Smooth muscle cell of the brain vasculature (primary cell): ENCODE measurements at regions not wholly inside any gene's neighbourhood (a gene's known extent, or its start where the extent isn't known, plus 50 kb on each side); places are given as distances from the start of the nearest gene placed in this dataset.

Experiments used
- DNase-seq: peaks from one replicate; pipeline ENCODE4 v3.0.0-alpha.2; 2012; ENCODE audit warnings: low read depth, low spot score

DNA sequence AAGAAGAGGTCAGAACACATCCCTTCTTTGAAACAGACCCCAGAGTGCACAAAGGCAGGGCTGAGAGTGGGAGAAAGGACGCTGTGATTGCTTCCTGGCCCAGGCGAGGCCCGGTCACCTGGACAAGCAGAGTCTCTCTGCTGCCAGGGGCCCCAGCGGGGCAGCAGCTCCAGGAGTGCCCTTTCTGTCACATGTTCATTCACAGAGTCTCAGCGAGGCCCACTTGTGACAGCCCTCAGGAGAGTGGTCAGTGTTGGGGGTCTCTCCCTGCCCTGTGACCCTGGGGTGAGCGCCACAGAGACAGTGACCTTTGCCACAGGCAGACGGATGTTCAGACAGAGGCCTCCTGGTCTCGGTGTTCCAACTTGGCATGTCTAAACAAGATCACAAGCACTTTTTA, 130.2 kb upstream of the IRX4 start:
- DNase-seq, result no peak

DNA sequence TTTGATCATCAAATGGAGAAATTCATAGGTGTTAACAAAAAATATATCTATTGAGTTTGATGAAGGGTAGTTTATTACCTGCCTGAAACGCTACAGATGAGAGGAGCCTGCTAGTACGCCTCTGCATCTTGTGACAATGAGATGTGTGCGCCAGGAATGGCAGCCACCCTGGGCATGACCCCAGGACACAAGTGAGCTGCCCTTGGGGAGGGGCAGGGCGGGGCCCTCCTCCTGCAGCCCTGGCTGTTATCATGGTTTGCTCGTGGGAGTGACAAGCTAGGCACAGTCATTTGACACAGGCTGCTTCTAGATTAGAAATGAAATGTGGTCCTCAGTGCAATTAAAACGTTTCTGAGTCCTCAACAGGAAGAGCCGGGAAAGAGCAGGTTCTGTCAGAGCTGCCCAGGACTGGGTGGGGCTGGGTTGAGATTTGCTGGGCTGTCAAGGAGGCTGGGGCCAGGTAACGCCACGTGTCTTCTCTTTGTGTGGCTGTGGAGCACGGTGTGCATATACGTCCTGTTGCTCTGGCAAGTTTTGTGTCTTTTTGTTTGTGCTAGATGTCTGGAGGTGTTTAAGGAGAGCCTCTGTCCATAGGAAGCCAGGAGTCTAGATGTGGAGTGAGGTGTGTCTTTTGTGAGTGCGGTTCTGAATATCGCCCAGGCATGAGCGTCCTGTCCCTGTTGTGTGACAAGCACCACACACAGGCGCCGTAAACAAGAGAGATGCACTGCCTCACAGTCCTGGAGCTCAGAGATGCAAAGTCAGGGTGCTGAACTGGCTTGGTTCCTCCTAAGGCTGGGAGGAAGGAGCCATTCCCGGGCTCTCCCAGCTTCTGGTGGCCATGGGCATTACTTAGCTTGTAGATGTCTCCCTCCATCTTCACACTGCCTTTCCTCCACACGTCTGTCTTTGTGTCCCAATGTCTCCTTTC, 129.0 kb upstream of the IRX4 start:
- no peak for DNase-seq

DNA sequence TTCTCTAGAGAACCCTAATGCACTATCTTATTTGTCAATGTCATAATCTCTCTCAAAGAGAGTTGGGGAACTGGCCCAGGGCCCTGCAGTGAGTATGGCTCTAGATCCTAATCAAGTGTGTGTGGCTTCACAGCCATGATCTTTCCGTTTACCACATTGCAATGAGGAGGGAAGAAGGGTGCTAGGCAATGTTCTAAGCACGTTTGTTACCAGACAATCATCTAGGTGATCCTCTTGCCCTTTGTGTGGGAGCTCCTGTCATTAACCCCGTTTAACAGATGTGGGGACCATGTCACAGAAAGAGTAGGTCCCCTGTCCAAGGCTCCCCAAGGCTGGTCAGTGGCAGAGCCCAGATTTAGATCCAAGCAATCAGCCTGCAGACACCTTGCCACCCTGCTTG, 128.2 kb upstream of the IRX4 start:
- DNase-seq, result no peak

DNA sequence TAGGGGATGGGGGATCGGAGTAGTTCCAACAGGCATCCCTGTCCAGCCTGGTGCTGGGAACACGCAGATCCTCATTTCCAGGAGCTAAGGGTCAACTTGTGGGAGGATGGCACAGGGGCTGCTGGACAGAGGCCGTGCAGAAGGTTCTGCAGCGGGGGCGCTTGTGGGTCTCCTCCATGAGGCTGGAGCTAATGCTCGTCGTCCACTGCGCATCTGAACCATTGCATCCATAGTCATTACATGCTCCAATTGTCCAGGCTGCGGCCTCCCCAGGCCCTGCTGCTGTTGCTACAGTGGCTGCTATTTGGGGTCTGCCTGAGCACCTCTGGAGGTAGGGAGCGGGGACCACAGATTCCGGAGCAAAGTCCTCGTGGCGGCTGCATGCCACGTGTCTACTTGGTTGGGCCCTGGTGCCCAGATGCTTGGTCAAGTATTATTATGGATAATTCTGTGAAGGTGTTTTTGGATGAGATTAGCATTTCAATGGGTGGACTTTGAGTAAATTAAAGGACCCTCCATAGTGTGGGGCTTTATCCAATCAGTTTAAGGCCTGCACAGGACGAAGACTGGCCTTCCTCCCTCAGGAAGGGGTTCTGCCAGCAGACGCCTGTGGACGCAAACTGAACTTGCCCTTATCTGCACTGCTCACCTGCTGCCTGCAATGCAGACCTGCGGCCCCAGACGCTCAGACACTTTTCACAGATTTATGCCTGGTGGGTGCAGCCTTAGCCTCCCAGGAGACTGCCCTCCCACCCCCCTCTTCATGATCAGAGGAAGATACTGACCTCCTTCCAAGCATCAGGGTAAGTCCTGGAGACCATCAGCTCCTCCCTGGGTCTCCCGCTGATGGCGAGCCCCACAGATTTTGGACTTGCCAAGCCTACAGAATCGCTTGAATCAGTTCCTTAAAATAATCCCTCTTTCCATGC, 127.5 kb upstream of the IRX4 start:
- DNase-seq, result no peak

DNA sequence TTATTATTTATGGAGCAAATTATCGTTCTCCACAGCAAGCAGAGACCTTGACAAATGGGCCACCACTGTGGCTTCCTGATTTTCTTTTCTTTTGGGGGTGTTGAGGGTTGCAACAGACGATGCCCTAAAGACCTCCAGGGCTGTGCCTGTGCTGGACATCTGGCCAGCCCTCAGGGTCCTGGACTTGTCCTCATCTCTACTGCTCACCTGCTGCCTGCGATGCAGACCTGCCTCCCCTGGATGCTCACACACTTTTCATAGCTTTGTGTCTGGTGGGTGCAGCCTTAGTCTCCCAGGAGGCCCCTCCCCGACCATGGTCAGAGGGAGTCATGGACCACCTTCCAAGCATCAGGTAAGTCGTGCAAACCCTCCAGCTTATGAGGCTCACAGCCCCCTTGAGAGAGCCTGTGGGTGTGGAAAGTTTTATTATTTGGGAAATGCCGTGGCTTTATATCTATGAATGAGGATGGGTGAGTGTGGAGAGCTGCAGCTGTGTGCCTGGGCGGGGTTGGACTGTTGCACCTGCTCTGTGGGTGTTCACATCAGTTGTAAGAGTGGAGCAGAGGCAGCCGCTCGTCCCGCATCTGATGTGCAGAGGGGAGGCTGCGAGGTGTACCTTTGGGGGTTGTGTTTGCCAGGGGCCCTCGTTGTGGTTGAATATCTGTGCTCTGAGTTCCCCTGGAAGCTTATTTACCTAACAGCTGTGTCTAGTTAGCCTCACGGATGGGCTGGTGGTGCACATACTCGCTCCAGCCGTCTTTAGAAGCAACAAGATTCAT, 126.3 kb upstream of the IRX4 start:
- no peak for DNase-seq

DNA sequence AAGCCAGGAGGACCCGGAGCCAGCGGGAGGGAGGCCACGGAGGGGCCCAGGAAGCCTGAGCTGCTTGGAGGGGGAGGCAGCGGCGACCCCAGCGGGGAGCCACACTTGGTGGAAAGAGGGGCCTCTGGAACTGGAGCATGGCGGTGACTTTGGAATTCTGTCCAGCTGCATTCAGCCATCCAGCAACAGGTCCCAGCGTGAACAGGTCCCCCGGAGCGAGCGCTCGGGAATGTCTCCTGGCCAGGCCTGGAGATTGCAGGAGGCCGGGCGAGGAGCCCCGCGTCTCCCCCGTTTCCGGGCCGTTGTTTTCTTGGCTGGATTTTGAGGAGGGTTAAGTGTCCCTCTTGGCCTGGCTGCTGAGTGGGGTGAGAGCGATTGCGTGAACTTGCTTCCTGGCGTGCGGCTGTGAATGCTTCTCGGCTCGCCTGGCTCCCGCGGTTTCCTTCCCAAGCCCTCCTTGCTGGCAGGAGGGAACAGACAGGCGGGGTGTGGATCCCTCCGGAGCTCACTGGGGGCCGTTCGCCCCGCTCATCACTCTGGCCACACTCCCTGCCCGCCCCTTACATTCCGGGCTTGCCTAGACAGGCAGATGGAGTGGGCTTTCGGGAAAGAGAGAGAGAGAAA, 125.3 kb upstream of the IRX4 start:
- DNase-seq, result no peak

DNA sequence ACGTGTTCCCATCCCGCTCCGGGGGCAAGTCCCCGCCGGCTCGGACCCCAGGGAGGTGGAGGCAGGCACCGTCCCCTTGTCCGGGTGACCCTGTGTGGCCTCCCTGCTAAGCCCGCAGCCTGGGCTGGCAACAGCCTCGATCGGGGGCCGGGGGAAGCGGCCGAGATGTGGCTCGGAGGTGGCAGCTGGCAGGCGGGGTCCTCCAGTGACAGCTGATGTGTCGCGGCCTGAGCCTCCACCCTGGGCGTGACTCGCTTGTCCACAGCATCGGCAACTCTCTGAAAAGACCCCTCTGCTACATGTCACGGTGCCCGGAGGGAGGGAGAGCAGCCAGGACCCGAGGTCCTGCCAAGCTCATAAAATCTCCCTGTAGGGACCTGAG, 124.8 kb upstream of the IRX4 start:
- DNase-seq, result no peak

GRCh38 chr5:2006971-2007291, 124.2 kb upstream of the IRX4 start:
- no peak for DNase-seq

DNA sequence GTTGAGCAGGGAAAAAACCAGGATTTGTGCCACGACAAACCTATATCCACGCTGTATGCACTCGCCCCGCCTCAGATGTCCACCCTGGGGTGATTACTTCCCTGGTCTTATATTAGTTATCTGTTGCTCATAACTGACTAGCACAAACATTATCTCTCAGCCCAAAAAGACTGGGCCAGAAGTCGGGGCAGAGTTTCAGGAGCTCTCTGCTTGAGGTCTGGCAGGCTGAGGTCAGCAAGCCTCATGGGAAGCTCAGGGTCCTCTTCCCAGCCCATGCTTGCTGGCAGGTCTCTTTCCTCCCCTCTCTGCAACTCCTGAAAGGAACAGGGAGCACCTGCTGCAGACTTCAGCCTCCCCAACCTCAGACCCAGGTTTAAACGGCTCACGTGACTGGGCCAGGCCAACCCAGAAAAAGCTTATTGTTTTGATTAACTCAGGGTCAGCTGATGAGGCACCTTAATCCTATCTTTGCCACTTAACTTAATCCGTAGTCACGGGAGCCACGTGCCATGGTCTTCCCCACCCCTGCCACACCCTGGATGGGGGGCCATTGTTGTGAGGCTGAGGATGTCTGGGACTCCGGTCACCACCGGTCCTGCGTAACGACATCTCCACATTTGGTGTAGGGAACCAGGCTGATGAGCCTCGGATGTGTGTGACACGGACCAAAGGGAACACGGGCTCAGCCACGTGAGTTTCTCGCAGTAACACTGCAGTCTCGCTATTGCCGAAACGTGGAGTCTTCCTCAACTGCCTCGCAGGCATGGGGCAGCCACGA, 123.7 kb upstream of the IRX4 start:
- DNase-seq, result no peak

DNA sequence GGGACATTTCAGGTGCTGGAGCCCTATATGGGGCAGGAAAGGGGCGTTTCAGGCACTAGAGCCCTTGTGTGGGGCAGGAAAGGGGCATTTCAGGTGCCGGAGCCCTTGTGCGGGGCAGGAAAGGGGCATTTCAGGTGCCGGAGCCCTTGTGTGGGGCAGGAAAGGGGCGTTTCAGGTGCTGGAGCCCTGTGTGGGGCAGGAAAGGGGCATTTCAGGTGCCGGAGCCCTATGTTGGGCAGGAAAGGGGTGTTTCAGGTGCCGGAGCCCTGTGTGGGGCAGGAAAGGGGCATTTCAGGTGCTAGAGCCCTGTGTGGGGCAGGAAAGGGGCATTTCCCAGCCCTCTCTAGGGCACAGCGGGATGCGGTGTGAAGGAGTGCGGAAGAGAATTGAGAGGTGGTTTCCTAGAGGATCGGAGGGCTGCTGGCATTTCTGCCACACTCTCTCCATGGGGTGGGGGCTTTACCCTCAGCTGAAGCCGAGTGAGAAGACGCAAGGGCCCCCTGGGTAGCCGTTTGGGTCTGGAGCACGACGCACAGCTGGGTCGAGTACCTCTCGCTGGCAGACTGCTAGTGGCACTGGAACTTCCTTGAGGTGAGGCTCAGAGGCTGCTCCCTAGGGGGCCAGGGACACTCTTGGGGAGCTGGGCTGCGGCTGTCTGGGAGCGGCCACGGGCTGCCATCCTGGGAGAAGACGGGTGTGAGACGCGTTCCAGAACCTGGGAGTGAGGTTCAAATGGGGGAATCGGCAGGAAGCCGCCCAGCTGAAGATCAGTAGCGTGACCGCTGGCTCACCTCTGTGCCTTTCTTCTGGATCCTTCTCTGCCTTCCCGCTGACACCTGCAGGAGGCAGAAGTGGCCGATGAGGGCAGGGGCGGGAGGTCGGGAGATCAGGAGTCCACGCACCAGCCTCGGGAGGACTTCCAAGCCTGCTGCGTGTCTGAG, 122.6 kb upstream of the IRX4 start:
- DNase-seq, result no peak

DNA sequence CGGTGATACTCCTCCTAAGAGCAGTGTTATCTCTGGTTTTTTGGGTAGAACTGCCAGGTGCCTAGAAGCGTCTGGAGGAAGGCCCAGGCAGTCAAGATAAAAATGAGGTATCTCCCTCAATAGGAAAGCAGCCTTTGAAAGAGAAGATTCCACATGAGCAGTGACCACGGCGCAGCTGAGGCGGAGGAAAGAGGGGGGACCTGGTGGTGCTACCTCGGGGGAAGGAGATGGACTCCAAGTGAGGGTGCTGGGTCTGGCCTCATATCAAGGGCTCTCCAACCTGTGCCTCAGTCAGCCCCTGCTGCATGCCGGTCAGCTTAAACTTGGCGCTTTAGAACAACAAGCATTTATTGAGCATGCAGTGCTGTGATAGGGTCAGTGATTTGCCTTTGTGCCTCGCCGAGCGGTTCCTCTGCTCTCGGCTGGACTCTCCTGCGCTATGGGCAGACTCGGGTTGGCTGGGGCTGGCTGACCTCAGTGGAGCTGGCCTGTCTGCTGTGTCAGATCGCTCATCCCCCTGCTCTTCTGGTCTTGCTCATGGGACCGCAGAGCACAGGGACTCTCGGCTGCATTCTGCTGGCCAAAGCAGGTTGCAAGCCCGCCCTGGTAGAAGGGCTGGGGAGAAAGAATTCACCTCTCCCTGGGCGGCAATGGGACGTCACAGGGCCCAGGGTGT, 121.1 kb upstream of the IRX4 start:
- no peak for DNase-seq

DNA sequence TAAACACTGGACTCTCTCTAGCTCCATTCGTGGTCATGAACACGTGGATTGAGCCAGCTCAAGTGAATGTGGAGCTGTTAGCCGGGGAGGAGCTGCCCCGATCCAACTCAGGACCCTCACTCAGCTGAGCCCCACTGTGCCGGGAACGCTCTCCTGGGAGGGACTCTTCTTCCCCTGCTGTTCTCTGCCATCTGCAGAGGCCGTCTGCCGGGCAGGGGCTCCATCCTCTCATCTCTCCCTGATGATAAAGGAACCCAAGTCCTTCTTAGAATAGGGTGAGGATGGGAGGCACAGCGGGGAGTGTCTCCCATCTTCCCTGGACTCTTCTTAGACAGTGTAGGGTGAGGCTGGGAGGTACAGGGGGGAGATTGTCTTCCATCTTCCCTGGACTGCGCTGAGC, 120.5 kb upstream of the IRX4 start:
- DNase-seq, result no peak

GRCh38 chr5:2001300-2001699, 118.6 kb upstream of the IRX4 start:
- DNase-seq, result no peak

DNA sequence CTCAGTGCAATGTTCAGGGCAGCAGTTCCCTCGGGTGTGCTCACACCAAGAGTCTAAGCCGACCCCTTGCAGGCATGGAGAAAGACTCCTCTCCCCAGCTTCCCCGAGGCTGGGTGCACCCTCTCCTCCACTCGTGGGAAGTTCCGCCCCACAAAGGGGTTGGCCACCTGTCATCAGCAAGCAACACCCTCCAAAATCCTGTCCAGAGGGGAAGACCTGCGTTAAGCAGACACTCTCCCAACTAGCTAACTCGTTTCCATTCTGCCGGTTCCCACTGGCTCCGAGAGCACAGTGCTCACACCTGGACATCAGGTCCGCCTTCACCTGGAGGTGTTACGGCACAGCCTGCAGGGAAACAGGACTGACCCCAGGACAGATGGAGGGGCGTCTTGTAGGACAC, 117.9 kb upstream of the IRX4 start:
- DNase-seq, result no peak

DNA sequence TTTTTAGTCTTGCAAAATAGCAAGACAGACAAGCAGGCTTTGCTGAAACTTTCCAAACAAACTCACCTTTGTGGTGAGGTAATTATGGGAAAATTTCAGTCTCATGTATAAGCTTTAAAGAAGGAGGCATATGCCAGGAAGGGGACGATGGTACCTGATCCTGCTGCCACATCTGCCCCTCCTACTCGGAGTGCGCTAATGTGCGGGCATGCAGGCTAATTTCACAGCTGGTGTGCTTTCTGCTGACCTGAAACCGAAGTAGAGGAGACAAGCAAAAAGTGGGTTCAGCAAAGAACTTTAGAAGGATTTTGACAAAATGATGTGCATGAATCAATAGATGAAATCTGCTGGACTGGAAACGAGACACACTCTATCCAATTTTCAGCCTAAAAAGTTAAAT, 117.1 kb upstream of the IRX4 start:
- no peak for DNase-seq

DNA sequence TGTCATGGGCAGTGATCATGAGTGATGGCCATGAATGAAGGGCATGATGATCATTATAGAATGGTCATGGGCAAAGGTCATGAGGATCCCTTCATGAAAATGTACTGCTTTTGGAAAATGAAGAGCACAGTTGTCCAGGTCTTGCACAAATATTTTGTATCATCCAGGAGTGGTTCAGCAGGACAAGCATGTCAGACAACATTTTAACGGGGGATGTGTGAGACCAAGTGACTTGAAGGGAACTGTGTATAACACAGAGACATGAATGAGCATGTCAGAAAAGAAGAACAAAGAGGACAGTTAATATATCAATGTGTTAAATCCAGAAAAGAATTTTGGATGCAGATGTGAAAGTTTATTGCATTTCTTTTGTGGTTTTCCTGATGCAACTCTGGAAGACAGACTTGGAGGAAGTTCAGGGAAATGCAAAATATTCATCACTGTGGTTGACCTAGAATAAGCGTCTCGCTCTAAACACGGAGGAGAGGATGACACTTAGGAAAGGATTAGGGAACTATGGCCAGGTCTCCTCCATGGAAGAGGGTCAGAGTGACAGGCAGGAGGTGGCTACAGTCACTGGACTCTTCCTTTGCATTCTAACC, 116.1 kb upstream of the IRX4 start:
- DNase-seq, result no peak

DNA sequence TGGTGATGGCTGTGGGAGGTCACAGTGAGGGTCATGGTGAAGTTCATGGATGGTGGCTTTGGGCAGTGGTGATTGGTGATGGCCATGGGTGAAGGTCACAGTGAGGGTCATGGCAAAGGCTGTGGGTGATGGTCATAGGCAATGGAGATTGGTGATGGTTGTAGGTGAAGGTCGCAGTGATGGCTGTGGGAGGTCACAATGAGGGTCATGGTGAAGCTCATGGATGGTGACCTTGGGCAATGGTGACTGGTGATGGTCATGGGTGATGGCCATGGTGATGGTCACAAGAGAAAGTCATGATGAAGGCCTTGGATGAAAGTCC, 115.6 kb upstream of the IRX4 start:
- no peak for DNase-seq

- no peak for DNase-seq
Measured at GRCh38 chr5:1997640-1998347, 115.1 kb upstream of the IRX4 start.
